GM23248 (cell line): ENCODE measurements at regions not wholly inside any gene's neighbourhood (a gene's known extent, or its start where the extent isn't known, plus 50 kb on each side); places are given as distances from the start of the nearest gene placed in this dataset.

Experiments
- DNase-seq: peaks from one replicate; pipeline ENCODE4 v3.0.0-alpha.2; 2015
- H2AFZ ChIP-seq: fragments of 200-600 bp; sonication (generic); 2 replicates; pipeline ENCODE4 v1.6.1; 2016; ENCODE audit warnings: antibody characterized with exemption
- H3F3A ChIP-seq: fragments of 200-600 bp; sonication (generic); 2 replicates; pipeline ENCODE4 v1.6.1; 2016; ENCODE audit warnings: mild to moderate bottlenecking, antibody characterized with exemption, mixed run types; ENCODE audit not compliant: insufficient read depth
- H3K27ac ChIP-seq: fragments of 200-600 bp; sonication (generic); 2 replicates; pipeline ENCODE4 v1.5.1; 2016; ENCODE audit warnings: mild to moderate bottlenecking
- H3K27me3 ChIP-seq: fragments of 200-600 bp; sonication (generic); replicated peaks from 2 replicates; pipeline ENCODE4 v1.6.1; 2016; ENCODE audit warnings: mild to moderate bottlenecking; ENCODE audit not compliant: insufficient read depth
- H3K36me3 ChIP-seq: fragments of 200-600 bp; sonication (generic); 2 replicates; pipeline ENCODE4 v1.6.1; 2016; ENCODE audit warnings: low read depth, mild to moderate bottlenecking
- H3K4me1 ChIP-seq: fragments of 200-600 bp; sonication (generic); 2 replicates; pipeline ENCODE4 v1.6.1; 2016; ENCODE audit warnings: mild to moderate bottlenecking; ENCODE audit not compliant: insufficient read depth
- H3K4me2 ChIP-seq: fragments of 200-600 bp; sonication (generic); one replicate; pipeline ENCODE4 v1.6.1; 2016; ENCODE audit warnings: mild to moderate bottlenecking; ENCODE audit not compliant: unreplicated experiment
- H3K4me3 ChIP-seq: fragments of 200-600 bp; sonication (generic); 2 replicates; pipeline ENCODE4 v1.5.1; 2016; ENCODE audit warnings: mild to moderate bottlenecking
- H3K79me2 ChIP-seq: fragments of 200-600 bp; sonication (generic); 2 replicates; pipeline ENCODE4 v1.6.1; 2016; ENCODE audit warnings: mild to moderate bottlenecking; ENCODE audit not compliant: insufficient read depth
- H3K9ac ChIP-seq: fragments of 200-600 bp; sonication (generic); 2 replicates; pipeline ENCODE4 v1.6.1; 2016; ENCODE audit warnings: mild to moderate bottlenecking
- H3K9me2 ChIP-seq: fragments of 200-600 bp; sonication (generic); 2 replicates; pipeline ENCODE4 v1.6.1; 2016; ENCODE audit warnings: mixed run types, mild to moderate bottlenecking, moderate library complexity; ENCODE audit not compliant: insufficient read depth
- H3K9me3 ChIP-seq: fragments of 200-600 bp; sonication (generic); one replicate; pipeline ENCODE4 v1.6.1; 2017; ENCODE audit warnings: low read depth
- H4K20me1 ChIP-seq: fragments of 200-600 bp; sonication (generic); 2 replicates; pipeline ENCODE4 v1.6.0; 2016; ENCODE audit not compliant: insufficient read depth
- EZH2 ChIP-seq: fragments of 200-600 bp; sonication (generic); IDR thresholded peaks from 2 replicates; pipeline ENCODE4 v1.6.1; 2018; ENCODE audit warnings: antibody characterized with exemption, mild to moderate bottlenecking; ENCODE audit not compliant: insufficient read depth, poor library complexity, severe bottlenecking
- EZH2phosphoT487 ChIP-seq: fragments of 200-600 bp; sonication (generic); IDR thresholded peaks from 2 replicates; pipeline ENCODE4 v1.6.1; 2018; ENCODE audit warnings: antibody characterized with exemption, moderate library complexity, mild to moderate bottlenecking, low read depth; ENCODE audit not compliant: insufficient read depth
- WGBS, 2 experiments: methylation state at CpG; one replicate each; pipeline ENCODE4 v1.1.6; 2015 to 2017; ENCODE audit warnings: low lambda C conversion rate in 2 of 2, low coverage in 1 of 2; ENCODE audit errors: missing lambda C conversion rate in 2 of 2; 5-methylcytosine and 5-hydroxymethylcytosine counted together
- in situ Hi-C: fragments of 300-500 bp; cut with MboI; formaldehyde crosslinking; loops from 2 replicates; pipeline ENCODE4 v1.15.0; 2020

GRCh38 chr4:14157262-14157661, 529.7 kb upstream of the BOD1L1 start:
- Histone ChIP-seq H3K27ac (no peak overlapping the region), H3K79me2 (no peaks in the 10 kb centered on the region), H4K20me1 (no peaks in the 10 kb centered on the region), H3K9me2 (no peaks in the 10 kb centered on the region), H3K36me3 (no peaks in the 10 kb centered on the region), H3K4me1 (no peaks in the 10 kb centered on the region), H3K4me3 (no peak overlapping the region), H3F3A (no peaks in the 10 kb centered on the region), H2AFZ (no peak overlapping the region), H3K9me3 (no peaks in the 10 kb centered on the region), H3K4me2 (no peak overlapping the region), H3K9ac (no peak overlapping the region), H3K27me3 (no peaks in the 10 kb centered on the region)
- TF ChIP-seq EZH2phosphoT487 (no peak), EZH2 (no peak)
- in situ Hi-C loops = no loop called here
- no peak for DNase-seq
- WGBS, 2 experiments = 56 to 57% methylated on average over 2 of the region's 2 CpGs

DNA sequence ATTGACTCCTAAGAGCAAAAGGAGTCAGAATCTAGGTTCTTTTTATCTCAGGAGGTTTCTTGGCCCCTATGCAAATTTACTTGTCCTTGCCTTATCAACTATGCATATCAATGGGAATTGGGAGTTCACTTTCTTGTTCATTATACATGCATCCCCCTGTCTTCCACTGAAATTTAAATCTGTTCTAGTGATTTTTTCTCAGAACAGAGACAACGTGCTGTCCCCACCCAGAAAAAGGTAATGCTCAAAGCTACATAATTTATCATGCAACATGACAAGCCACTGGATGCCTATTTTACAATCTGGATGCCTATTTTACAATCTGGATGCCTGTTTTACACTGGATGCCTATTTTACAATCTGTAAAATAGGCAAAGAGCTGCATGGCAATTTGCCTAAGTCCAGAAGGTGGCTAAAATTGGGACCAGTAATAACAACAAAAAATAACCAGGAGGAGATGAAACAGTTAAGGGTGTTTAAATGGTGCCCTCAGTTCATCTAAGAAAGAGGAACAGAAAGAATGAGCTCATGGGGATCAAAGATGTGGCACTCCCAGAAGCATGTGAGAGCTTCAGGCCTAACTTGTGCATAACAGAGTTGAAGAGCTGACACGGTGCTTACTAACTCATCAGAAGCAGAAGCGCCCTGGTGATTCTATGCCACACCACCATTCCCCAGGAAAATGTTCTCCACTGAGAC, 537.8 kb upstream of the BOD1L1 start:
- Histone ChIP-seq H3F3A (peaks cover 21% of the 10 kb centered on the region), H3K79me2 (no peaks in the 10 kb centered on the region), H3K27ac (no peak overlapping the region), H2AFZ (no peak overlapping the region), H3K27me3 (no peaks in the 10 kb centered on the region), H3K9me3 (no peaks in the 10 kb centered on the region), H3K4me2 (no peak overlapping the region), H4K20me1 (no peaks in the 10 kb centered on the region), H3K36me3 (no peaks in the 10 kb centered on the region), H3K4me3 (no peak overlapping the region), H3K4me1 (peaks cover 26% of the 10 kb centered on the region), H3K9me2 (no peaks in the 10 kb centered on the region), H3K9ac (no peak overlapping the region)
- 74 to 80% methylated on average over 3 of the region's 3 CpGs for WGBS, 2 experiments
- in situ Hi-C loops = no loop called here
- no peak for DNase-seq
- TF ChIP-seq EZH2 = no peak
- TF ChIP-seq EZH2phosphoT487 = no peak

GRCh38 chr4:14167876-14168510, 540.5 kb upstream of the BOD1L1 start:
- 75 to 76% methylated on average over 8 of the region's 8 CpGs for WGBS, 2 experiments
- Histone ChIP-seq H3K9me3 (no peaks in the 10 kb centered on the region), H3K36me3 (no peaks in the 10 kb centered on the region), H3K9me2 (no peaks in the 10 kb centered on the region), H3K4me2 (peak overlapping the region; percentile 55), H3K27me3 (no peaks in the 10 kb centered on the region), H3K9ac (no peak overlapping the region), H4K20me1 (no peaks in the 10 kb centered on the region), H3K4me1 (peaks cover 26% of the 10 kb centered on the region), H3K79me2 (no peaks in the 10 kb centered on the region), H3K27ac (no peak overlapping the region), H3K4me3 (no peak overlapping the region), H2AFZ (no peak overlapping the region), H3F3A (peaks cover 21% of the 10 kb centered on the region)
- DNase-seq = peak; percentile 47
- in situ Hi-C loops = no loop called here
- TF ChIP-seq EZH2phosphoT487 (no peak), EZH2 (no peak)

DNA sequence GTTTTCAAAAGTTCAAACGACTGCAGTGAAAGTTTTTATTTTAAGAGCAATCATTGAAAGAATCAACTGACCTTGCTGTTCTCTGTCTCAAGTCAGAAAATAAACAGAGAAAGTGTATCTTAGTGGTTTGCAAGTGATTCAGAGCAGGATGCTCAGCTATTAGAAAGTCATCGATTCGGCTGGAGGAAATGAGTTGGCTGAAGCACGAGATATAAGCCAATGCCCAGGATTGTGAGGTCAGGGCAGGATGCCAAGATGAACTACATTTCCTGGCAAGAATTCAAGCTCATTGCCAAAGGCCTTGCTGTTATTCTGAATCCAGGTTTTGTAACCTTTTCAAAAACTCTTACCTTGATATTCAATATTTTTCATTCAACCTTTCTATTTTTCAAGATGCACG, 541.4 kb upstream of the BOD1L1 start:
- Histone ChIP-seq H3K9me2 (no peaks in the 10 kb centered on the region), H3K9me3 (no peaks in the 10 kb centered on the region), H3K4me1 (peaks cover 26% of the 10 kb centered on the region), H3K27ac (peak overlapping the region; percentile 45), H3K27me3 (no peaks in the 10 kb centered on the region), H3F3A (peaks cover 21% of the 10 kb centered on the region), H3K4me2 (peak overlapping the region; percentile 55), H3K9ac (no peak overlapping the region), H3K79me2 (no peaks in the 10 kb centered on the region), H4K20me1 (no peaks in the 10 kb centered on the region), H3K4me3 (no peak overlapping the region), H2AFZ (no peak overlapping the region), H3K36me3 (no peaks in the 10 kb centered on the region)
- TF ChIP-seq EZH2 (no peak), EZH2phosphoT487 (no peak)
- 13 to 14% methylated on average over 5 of the region's 5 CpGs for WGBS, 2 experiments
- in situ Hi-C loops = no loop called here
- peak; percentile 94 for DNase-seq
